Endothelial cell of hepatic sinusoid (primary cell): ENCODE measurements at regions not wholly inside any gene's neighbourhood (a gene's known extent, or its start where the extent isn't known, plus 50 kb on each side); places are given as distances from the start of the nearest gene placed in this dataset.

Source experiments
- in situ Hi-C: cut with HindIII; loops from 2 replicates; pipeline ENCODE4 v1.10.0; 2017; ENCODE audit warnings: low sequenced_read_pairs

DNA sequence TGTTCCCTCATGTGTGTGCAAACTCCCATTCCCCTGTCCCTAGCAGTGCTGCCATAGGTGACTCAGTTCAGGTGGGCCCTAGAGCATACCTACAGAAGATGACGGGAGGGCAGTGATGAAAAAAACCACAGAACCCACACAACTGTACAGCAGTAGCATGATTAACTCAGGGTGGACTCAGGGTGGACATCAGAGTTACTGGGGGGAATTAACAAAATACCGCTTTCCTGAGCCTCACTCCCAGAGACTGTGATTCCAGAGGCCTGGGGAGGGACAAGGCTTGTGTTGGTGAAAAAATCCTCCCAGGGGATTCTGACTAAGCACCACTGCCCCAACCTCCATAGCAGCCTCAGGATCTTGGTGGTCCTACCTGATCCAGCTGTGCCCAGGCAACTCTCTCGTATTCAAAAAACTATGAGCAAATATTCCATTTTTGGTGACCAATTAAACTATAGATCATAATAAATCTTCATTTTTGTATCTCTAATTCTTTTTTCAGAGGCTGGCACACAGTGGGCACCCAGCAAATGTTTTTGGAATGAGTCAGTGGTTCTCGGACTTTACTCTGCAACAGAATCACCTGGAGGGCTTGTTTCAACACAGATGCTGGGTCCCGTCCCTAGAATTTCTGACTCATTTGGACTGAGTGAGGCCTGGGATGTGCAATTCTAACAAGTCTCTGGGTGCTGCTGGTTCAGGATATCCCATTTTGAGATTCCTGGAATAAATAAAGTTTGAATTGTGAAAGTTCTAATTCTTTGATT is 84.1 kb upstream of the NABP1 start:
- in situ Hi-C loops, result no loop called here

GRCh38 chr2:191597186-191597751 is 80.7 kb upstream of the NABP1 start:
- in situ Hi-C loops, result no loop called here

DNA sequence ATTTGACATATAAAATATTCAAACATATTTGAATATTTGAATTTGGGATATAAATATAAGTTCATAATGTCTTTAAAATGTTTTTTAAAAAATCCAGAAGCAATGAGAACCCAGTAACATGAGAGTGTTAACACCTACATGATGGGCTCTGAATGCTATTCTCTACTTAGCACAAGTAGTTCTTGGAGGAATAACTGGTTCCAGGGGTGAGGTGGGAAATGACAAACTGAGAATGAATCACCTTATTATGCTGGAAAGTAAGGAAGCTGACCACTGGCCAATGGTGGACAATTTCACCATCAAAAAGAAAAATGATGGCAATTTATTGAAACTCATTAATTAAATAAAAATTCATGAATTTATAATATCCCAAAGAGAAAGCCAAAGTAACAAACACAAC is 79.6 kb upstream of the NABP1 start:
- in situ Hi-C loops, result no loop called here

DNA sequence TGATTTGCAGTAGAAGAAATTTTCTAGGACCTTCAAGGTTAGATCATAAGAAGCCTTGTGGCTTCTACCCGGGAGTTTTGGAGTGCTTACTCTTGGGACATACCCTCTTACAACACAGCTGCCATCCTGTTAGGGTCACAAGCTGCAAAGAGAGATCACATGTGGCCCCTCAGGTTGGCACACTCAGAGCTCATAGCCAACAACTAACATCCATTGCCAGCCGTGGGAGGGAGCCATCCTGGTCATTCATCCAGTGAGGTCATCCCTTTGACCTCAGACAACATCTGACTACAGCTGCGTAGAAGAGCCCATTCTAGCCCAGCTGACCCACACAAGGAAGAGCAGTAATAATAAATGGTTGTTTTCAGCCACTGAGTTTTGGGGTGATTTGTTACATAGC is 76.9 kb upstream of the NABP1 start:
- in situ Hi-C loops, result no loop called here

DNA sequence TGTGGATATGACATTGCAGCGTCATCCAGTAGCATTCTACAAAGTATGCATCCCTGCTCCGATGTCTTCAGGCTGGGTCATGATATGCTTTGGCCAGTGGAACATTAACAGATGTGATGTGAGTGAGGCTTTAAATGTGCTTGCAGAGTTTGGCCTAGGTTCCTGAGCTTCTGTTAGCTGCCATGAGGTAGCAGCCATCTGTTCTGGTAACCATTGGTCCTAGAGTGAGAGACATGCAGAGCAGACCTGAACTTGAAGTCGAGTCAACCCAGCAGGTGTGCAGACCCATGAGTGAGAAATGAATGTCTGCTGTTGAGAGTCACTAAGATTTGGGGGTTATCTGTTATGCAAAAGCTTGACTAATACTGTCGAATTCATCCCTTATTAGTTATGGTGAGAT is 73.8 kb upstream of the NABP1 start:
- in situ Hi-C loops, result no loop called here

- in situ Hi-C loops, result no loop called here
Measured at GRCh38 chr2:191607096-191607495, 70.8 kb upstream of the NABP1 start.

DNA sequence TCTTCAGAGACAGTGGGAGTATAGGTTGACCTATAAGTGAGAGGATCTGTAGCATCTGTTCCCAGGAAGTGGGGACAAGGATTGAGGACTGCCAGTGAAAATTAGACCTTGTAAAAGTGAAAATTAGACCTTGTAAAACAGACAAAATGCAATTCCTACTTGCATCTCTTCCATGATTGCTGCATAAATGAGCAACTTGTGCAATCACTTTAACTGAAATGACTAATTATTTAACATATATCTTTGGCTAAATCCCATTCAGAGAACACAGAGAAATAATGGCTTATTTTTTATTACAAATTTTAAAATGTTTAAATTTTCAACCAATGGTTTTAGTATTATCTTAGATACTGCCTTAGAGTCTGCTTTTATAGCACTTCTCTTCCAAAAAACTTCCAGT is 67.2 kb upstream of the NABP1 start:
- in situ Hi-C loops, result no loop called here

DNA sequence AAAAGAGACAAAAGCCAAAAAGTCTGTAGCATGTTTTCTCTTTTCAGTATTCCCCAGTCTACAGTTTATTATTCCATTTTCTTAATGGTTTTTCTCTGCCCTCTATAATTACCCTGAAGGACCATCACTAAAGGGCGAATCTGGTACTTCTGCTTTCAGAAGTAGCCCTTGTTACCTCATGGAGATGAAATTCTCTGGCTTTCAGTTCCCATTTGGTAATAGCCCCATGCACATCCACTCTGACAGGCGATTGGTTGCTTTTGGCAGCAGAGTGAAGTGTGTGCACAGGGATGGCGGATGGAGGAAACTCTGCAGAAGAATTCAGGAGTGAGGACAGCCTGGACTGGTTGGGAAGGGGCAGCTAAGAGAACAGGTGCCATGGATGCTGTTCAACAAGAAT is 66.3 kb upstream of the NABP1 start:
- in situ Hi-C loops, result no loop called here

DNA sequence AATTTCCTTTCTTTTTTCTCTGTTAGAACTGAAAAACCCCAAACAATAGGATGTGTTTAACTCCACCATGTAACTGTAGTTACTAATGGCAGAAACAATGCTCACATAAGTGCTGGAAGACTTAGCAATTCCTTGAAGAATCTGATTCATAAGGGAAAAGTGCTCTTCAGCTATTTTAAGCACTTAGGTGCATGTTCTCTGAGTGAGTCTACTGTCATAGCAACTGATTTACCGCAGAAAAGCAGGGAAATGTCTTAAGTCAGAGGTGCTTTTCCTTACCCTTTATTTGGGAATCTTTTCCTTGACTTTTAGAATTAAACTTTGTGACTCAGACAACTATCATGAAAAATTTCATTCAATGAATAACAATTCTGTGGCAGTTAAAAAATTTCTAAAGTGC is 65.4 kb upstream of the NABP1 start:
- in situ Hi-C loops, result no loop called here

GRCh38 chr2:191614759-191615158 is 63.2 kb upstream of the NABP1 start:
- in situ Hi-C loops, result no loop called here

GRCh38 chr2:191615596-191615995 is 62.3 kb upstream of the NABP1 start:
- in situ Hi-C loops, result no loop called here

GRCh38 chr2:191617575-191617974 is 60.4 kb upstream of the NABP1 start:
- in situ Hi-C loops, result no loop called here

GRCh38 chr2:191618046-191618780 is 59.7 kb upstream of the NABP1 start:
- in situ Hi-C loops, result no loop called here

- in situ Hi-C loops, result no loop called here
Measured at GRCh38 chr2:191618786-191619185, 59.1 kb upstream of the NABP1 start.

- in situ Hi-C loops, result no loop called here
Measured at GRCh38 chr2:191620144-191620543, 57.8 kb upstream of the NABP1 start.

- in situ Hi-C loops, result no loop called here
Measured at GRCh38 chr2:191622374-191623320, 55.3 kb upstream of the NABP1 start.

DNA sequence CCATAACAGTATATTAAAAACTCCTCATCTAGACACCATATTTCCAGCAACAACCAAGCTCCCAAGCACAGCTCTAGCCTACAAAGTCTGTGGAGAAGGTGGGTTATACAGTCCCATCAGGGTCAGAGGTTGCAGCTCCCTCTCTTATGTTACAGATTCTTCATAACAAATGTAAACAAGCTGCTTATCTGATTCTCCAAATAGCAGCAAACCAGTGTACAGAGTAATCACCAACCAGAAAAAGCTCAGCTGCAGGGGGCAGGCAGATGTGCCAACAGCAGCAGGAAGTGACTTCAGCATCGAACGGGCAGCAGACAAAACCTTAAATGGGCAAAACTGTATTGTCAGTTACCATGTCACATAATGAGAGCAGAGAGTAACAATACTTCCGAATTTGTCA is 52.9 kb upstream of the NABP1 start:
- in situ Hi-C loops, result no loop called here

DNA sequence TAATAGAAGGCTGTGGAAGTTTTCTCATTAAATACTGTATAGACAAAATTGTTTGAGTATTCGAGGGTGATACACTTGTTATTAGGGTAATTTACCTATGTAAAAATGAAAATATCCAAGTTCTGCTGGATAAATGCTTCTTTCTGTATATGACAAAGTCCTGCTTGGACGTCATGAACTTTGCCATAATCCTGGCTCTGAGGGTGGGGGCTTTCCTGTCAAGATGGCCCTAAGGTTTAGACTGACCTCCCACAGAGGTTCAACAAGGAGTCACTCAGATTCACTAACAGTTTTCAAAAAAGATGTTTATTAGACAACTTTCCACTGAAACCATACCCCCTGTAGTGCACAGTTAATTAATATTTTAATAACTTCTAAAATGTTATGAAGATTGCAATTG is 52.5 kb upstream of the NABP1 start:
- in situ Hi-C loops, result no loop called here

GRCh38 chr2:191626497-191627151 is 51.3 kb upstream of the NABP1 start:
- in situ Hi-C loops, result no loop called here

GRCh38 chr2:191627518-191627917 is 50.4 kb upstream of the NABP1 start:
- in situ Hi-C loops, result no loop called here
